ENCODE measurements at regions not wholly inside any gene's neighbourhood (a gene's known extent, or its start where the extent isn't known, plus 50 kb on each side); places are given as distances from the start of the nearest gene placed in this dataset.

DNA sequence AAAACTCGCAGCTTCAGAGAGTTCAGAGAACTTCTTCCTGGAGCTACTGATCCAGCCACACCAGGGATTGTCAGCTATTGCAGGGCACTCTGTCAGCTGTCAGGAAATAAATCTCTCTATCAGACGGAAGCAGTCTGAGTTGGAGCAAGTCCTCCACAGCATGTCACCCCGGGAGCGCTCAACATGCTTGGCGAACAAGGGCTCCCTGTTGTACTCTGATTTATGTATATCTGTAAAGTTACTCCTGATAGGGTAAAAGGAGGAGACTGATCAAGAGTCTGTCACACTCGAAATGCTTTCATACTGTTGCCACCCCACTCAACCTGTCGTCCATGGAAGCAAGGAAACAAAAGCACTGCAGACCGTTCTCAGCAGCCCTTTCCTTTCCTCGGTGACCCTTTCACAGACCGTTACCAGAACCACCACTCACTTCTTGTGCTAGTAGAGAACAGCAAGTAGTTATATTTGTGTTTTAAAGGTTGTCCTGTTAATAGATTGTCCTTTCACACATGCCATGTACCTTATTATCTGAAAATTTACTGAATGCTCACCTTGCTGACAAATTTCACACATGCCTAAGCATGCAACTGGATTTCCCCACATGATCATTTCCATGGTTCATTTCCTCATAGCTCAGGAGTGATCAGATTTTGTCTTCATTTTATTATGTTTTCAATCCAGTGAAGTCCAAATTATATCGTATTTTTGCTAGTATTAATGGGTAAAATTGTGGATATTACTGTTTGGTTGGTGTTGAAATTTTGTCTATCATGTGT is 2108.9 kb upstream of the TENM3 start:
- H3K4me1 Mint-ChIP-seq: no peaks in the 10 kb centered on the region
- no peak overlapping the region for H3K4me3 Mint-ChIP-seq
- H3K36me3 Mint-ChIP-seq: no peaks in the 10 kb centered on the region
- H3K9me3 Mint-ChIP-seq: peaks cover 0 to 2% (median 0%) of the 10 kb centered on the region in 3 donors
- no peak overlapping the region for H3K27ac Mint-ChIP-seq
- no peaks in the 10 kb centered on the region for H3K27me3 Mint-ChIP-seq

DNA sequence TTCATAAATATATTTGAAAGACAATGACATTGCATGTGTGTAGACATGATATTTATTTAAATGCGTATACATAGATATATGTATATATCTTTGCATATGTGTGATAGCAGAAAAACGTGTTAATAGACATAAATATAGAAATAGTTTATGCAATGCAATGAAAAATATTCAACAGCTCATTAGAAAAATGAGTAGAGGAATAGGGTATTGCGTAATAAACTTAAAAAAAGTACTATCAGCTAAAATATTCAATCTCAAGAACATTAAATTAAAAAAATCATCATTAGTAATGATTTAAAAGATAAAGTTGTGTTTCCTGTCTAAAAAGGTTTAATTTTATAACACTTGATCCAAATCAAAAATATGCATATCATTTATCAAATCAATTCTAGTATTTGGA is 2101.5 kb upstream of the TENM3 start:
- H3K4me1 Mint-ChIP-seq: no peaks in the 10 kb centered on the region
- no peak overlapping the region for H3K4me3 Mint-ChIP-seq
- H3K9me3 Mint-ChIP-seq: peaks cover 0 to 3% (median 0%) of the 10 kb centered on the region in 3 donors
- no peak overlapping the region for H3K27ac Mint-ChIP-seq
- no peaks in the 10 kb centered on the region for H3K36me3 Mint-ChIP-seq
- H3K27me3 Mint-ChIP-seq: no peaks in the 10 kb centered on the region

DNA sequence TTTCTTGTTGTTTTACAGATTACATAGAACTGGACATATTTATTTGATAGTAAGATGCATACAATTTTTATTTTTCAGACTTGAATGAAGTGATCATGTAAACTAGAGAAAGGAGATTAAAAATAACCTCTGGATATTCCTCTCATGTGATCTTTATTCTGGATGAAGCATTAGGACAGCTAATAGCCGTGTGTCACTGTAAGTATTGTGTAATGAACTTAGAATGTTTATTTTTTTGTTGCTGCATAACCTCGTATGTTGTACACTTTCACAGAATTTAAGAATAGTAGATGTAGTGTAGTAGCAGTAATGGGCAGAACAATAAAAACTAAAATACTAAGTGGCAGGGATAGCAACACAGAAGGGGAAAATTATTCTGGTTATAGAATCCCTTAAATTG is 2094.5 kb upstream of the TENM3 start:
- Mint-ChIP-seq H3K4me3 (no peak overlapping the region), H3K27ac (no peak overlapping the region), H3K27me3 (no peaks in the 10 kb centered on the region), H3K4me1 (no peaks in the 10 kb centered on the region), H3K36me3 (no peaks in the 10 kb centered on the region), H3K9me3 (peaks cover 0 to 4% (median 2%) of the 10 kb centered on the region in 3 donors)

DNA sequence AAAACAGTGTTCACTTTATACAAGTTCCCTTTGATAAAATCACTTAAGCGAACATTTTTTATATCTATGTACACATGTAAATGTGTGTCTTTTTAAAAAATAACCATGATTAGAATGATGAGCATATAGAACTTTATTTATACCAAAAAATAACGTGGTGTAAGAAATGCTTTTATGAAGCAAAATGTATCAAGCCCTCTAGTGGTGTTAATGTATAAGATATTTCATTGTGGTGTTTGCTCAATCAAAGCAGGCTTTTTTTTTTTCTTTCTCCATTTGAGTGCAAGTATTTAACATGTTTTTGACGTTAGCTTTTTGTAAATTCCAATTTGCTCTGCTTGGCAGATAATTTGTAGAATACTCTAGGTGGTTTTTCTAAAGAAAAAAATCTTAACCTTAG is 2092.4 kb upstream of the TENM3 start:
- H3K4me3 Mint-ChIP-seq: no peak overlapping the region
- no peak overlapping the region for H3K27ac Mint-ChIP-seq
- no peaks in the 10 kb centered on the region for H3K36me3 Mint-ChIP-seq
- H3K27me3 Mint-ChIP-seq: no peaks in the 10 kb centered on the region
- H3K9me3 Mint-ChIP-seq: peaks cover 0 to 4% (median 2%) of the 10 kb centered on the region in 3 donors
- no peaks in the 10 kb centered on the region for H3K4me1 Mint-ChIP-seq

DNA sequence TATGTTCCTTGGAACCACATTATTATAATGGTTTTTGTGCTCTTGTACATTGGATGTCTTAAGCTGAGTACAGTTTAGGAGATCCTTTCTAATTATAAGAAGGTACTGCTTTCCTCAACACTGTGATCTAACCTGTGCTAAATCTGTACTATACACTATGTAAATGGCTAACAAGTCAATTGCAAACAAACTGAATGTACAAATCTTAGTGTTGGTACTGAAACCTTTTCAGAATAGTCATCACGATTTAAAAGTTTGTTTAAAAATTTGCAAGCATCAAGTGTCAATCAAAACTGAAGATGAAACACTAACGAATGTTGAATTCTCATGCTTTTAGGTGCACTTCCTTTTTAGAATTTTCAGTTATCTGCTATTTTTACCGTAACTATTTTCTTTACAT is 2090.4 kb upstream of the TENM3 start:
- Mint-ChIP-seq H3K4me1 (no peaks in the 10 kb centered on the region), H3K27me3 (no peaks in the 10 kb centered on the region), H3K9me3 (peaks cover 0 to 4% (median 0%) of the 10 kb centered on the region in 3 donors), H3K36me3 (no peaks in the 10 kb centered on the region), H3K4me3 (no peak overlapping the region), H3K27ac (no peak overlapping the region)

DNA sequence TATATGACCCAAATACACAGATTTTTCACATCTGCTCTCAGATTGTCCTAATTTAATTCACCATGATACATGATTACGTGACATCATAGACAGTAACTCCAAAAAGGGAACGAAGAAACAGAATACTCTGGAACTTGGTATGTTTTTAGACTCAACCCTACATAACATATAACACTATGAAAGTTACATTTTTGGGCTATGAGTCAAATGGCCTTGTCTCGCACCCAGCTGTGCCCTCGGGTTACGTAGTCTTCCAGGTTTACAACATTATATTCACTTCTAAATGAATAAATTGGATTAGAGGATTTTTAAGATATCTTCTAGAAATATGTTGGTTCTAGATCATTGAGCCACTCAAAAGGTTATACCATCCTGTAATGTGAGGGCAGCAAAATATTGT is 2089.6 kb upstream of the TENM3 start:
- Mint-ChIP-seq H3K4me3 (no peak overlapping the region), H3K27me3 (no peaks in the 10 kb centered on the region), H3K4me1 (no peaks in the 10 kb centered on the region), H3K36me3 (no peaks in the 10 kb centered on the region), H3K9me3 (peaks cover 0 to 4% (median 0%) of the 10 kb centered on the region in 3 donors), H3K27ac (no peak overlapping the region)

DNA sequence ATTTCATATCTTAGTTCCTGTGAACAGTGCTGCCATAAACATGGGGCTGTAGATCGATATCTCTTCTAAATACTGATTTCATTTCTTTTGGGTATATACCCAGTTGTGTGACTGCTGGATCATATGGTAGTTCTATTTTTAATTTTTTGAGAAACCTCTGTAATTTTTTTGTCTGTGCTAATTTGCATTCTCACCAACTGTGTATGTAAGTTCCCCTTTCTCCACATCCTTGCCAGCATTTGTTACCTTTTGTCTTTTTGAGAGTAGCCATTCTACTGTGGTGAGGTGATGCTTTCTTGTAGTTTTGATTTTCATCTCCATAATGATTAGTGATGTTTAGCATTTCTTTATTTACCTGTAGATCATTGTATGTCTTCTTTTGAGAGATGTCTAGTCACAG is 2086.5 kb upstream of the TENM3 start:
- no peak overlapping the region for H3K27ac Mint-ChIP-seq
- no peak overlapping the region for H3K4me3 Mint-ChIP-seq
- H3K4me1 Mint-ChIP-seq: no peaks in the 10 kb centered on the region
- H3K9me3 Mint-ChIP-seq: no peaks in the 10 kb centered on the region
- H3K36me3 Mint-ChIP-seq: no peaks in the 10 kb centered on the region
- H3K27me3 Mint-ChIP-seq: no peaks in the 10 kb centered on the region

DNA sequence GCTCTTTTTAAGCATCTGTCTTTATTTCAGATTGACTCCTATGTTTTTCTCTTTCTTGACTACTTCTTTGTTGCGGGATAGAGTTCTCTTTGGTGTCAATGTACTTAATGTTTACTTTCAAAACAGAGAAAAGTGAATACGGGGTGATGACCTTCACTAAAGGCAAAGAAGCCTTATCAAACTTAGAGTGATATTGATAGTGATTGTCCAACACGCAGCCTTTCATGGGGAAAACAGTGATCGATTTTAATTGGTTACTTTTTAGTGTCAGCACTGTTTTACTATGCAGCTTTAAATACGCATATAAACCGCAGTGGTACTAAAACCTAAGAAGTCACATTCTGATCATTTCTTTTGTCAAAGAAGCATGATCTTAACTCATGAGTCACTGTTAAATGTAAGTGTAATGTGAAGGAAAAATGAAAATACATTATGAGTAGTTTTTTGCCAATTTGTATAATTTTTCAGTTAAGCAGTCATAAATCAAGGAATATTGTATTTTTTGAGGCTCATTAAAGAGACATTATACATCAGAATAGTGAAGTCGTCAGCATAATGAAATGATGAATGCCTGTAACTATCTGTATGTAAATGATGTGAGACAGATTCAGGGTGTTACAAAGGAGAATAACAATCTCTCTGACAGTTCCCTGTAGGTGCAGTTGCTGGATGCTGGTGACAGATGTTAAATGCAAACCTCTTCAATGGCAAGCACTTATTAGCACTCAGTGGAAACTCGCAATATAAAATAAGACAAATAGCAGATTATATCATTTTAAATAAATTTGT is 2082.8 kb upstream of the TENM3 start:
- H3K27me3 Mint-ChIP-seq: no peaks in the 10 kb centered on the region

DNA sequence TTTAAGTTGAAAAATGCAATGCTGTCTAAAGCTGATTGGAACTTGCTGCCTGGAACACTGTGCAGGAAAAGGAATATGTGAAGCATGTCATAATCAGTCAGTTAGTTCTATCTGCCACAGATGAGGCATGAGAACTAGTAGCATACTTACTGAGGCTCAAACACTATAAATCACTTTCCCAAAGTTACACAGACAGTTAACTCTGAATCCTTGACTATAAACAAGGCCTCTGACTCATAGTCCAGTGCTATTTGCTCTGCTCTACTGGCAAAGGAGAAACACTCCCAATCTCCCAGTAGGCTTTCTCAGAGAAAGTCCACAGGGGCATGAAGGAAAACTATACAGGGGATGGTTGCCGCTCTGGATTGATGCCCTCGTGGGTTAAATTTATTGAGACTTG is 2078.4 kb upstream of the TENM3 start:
- Mint-ChIP-seq H3K36me3 (no peaks in the 10 kb centered on the region), H3K9me3 (no peaks in the 10 kb centered on the region), H3K27me3 (no peaks in the 10 kb centered on the region), H3K4me1 (no peaks in the 10 kb centered on the region), H3K27ac (no peak overlapping the region), H3K4me3 (no peak overlapping the region)

More for the DNA sequence above, 2082.8 kb upstream of the TENM3 start:
- H3K9me3 Mint-ChIP-seq: no peaks in the 10 kb centered on the region
- H3K27ac Mint-ChIP-seq: no peak overlapping the region
- H3K4me3 Mint-ChIP-seq: no peak overlapping the region
- H3K36me3 Mint-ChIP-seq: no peaks in the 10 kb centered on the region
- H3K4me1 Mint-ChIP-seq: no peaks in the 10 kb centered on the region

DNA sequence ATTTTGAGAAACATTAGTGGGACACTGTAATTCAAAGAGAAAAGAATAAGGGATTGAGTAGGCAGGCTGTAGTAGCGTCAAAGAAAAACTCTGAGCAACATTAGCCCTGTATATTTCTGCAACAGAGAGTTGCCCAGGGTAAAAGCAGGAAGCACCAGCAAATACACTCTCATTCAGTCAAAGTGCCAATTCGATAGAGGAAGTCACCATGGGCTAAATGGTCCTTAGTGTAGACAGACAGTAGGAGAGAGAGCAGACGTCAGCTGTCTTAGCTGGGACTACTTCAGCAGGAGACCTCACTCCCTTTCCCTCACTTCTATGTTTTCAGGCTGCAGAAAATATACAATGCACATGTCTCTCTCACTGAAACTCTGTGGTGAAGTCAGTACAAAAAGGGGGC is 2073.8 kb upstream of the TENM3 start:
- Mint-ChIP-seq H3K36me3 (no peaks in the 10 kb centered on the region), H3K27ac (no peak overlapping the region), H3K4me1 (no peaks in the 10 kb centered on the region), H3K4me3 (no peak overlapping the region), H3K9me3 (no peaks in the 10 kb centered on the region), H3K27me3 (no peaks in the 10 kb centered on the region)

DNA sequence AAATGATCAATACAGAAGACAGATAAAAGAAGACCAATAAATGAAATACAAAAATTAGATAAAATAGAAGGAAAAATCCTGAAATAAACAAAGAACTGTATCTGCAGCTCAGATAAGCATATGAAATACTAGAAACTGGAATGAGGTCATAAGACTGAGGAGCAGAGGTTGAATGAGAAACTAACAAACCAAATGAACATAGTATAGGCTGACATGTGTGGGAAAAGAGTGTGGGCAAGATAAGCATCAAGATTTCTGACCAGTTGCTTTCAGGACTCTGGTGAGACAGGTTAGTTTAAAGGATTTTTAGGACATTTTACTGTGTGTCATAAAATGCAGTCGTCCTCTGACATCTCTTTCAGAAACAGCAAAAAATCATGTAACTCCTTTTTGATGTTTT is 2073.2 kb upstream of the TENM3 start:
- Mint-ChIP-seq H3K4me1 (no peaks in the 10 kb centered on the region), H3K27ac (no peak overlapping the region), H3K9me3 (no peaks in the 10 kb centered on the region), H3K4me3 (no peak overlapping the region), H3K36me3 (no peaks in the 10 kb centered on the region), H3K27me3 (no peaks in the 10 kb centered on the region)

DNA sequence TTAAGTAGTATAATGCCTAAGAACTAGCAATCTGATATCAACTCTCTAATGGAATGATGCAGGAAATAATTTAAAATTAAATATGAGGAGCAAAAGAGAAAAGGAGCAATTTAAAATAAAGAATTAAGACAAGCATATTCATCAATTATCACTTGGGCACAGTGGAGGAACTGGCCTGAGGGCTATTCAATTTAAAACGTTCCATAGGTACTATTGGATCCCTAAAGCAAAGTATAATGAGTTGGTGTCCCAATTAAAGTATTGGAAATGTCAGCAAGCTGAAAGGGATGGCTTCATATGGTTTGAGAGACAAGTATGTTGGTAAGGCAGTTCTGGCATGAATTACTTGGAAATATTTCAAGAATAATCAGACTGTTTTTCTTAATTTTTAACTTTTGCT is 2064.1 kb upstream of the TENM3 start:
- Mint-ChIP-seq H3K27me3 (no peaks in the 10 kb centered on the region), H3K4me1 (no peaks in the 10 kb centered on the region), H3K9me3 (peaks cover 0 to 5% (median 0%) of the 10 kb centered on the region in 3 donors), H3K36me3 (no peaks in the 10 kb centered on the region), H3K4me3 (no peak overlapping the region), H3K27ac (no peak overlapping the region)

DNA sequence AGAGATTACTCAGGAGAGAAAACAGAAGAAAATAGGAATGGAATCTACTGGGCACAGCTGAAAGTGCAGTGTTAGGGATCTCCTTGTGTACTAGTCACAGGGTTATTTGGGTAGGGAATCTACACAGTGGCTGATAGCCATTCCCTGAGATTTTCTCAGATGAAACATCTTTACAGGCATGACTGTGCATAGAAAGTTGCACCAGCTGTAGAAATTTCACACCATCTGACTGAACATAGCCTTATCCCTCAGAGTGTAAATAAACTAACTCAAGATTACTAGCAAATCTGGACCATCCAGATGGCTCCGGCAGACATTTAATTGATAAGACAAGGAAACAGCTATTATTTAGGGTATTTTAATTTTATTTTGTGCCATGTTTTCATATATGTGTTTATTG is 2053.5 kb upstream of the TENM3 start:
- Mint-ChIP-seq H3K27me3 (no peaks in the 10 kb centered on the region), H3K9me3 (peaks cover 0 to 4% (median 4%) of the 10 kb centered on the region in 3 donors), H3K4me3 (no peak overlapping the region), H3K4me1 (no peaks in the 10 kb centered on the region), H3K27ac (no peak overlapping the region), H3K36me3 (no peaks in the 10 kb centered on the region)

DNA sequence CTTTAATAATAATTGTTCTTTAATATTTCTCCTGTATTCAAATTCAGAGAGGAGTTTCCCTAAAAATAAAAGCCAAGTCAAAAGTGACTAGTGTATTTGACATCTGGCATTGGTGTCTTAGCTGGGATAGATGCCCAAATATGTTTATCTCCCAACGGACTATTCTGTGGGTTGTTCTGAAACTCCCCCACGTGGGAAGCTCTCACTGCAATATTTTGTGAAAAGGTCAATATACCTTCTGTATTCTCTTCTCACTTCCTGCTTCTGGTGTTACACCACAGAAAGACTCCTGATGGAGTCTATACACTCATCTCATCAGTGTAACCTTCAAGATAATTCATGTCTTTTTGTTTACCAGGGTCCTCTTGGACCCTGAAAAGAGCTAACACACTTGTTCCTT is 2052.8 kb upstream of the TENM3 start:
- H3K4me3 Mint-ChIP-seq: no peak overlapping the region
- no peak overlapping the region for H3K27ac Mint-ChIP-seq
- H3K36me3 Mint-ChIP-seq: no peaks in the 10 kb centered on the region
- peaks cover 0 to 4% (median 0%) of the 10 kb centered on the region in 3 donors for H3K9me3 Mint-ChIP-seq
- no peaks in the 10 kb centered on the region for H3K27me3 Mint-ChIP-seq
- no peaks in the 10 kb centered on the region for H3K4me1 Mint-ChIP-seq

DNA sequence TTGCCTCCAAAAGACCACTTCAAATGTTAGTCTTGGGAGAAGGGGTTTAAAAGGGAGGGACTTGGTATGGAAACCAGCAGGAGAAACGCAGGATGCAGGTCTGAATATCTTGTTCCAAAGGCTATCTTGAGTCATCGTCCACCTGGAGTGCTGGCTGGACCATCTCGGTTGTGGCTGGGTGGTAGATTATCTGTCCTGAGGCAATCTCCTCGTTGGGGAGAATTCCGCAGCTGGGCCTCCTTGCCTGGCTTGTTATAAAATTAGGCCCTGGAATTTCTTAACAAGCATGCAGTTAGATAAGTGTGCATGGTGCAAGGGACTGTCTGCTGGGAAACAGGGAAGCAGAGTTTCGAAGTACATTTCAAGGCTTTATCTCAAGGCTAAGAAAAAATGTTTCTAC is 2045.7 kb upstream of the TENM3 start:
- H3K27ac Mint-ChIP-seq: no peak overlapping the region
- no peaks in the 10 kb centered on the region for H3K9me3 Mint-ChIP-seq
- no peaks in the 10 kb centered on the region for H3K4me1 Mint-ChIP-seq
- H3K36me3 Mint-ChIP-seq: no peaks in the 10 kb centered on the region
- no peaks in the 10 kb centered on the region for H3K27me3 Mint-ChIP-seq
- no peak overlapping the region for H3K4me3 Mint-ChIP-seq

DNA sequence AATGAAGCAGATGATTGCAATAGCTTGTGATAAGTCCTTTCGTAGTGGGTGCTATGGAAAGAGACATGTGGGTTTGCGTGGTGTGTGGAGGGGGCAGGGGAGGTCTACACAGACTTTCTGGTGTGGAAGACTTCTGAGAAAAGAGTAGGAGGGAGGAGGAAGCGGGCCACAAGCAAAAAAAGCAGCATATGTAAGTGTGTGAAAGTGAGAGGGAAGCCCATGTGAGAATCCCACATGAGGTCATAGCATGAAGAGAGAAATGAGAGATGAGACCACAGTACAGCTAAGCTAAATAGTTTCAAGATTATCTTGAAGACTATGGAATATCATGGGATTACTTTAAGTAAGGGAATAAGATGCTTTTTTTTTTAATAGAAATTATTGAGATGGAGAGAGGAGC is 2039.9 kb upstream of the TENM3 start:
- Mint-ChIP-seq H3K4me1 (no peaks in the 10 kb centered on the region), H3K4me3 (no peak overlapping the region), H3K27me3 (no peaks in the 10 kb centered on the region), H3K36me3 (no peaks in the 10 kb centered on the region), H3K27ac (no peak overlapping the region), H3K9me3 (peaks cover 1 to 6% (median 2%) of the 10 kb centered on the region in 3 donors)

Data from IgD-negative memory B cell (primary cell).